Panc1 (cell line): ENCODE measurements at regions not wholly inside any gene's neighbourhood (a gene's known extent, or its start where the extent isn't known, plus 50 kb on each side); places are given as distances from the start of the nearest gene placed in this dataset.
"Not testable (repeated sequence)": the region's sequence is repeated elsewhere in the genome, so short reads cannot be mapped to it uniquely, and the experiment has no call there.

Source experiments
- CTCF ChIP-seq: fragments of 450-650 bp; IDR thresholded peaks from 2 replicates; pipeline ENCODE4 v1.5.1; 2017; ENCODE audit warnings: mild to moderate bottlenecking
- POLR2AphosphoS5 ChIP-seq: IDR thresholded peaks from 2 replicates; pipeline ENCODE4 v1.6.1; 2012; ENCODE audit warnings: mild to moderate bottlenecking, low read depth, low read length, moderate library complexity
- REST ChIP-seq, 2 experiments: IDR thresholded peaks; 2 replicates each; pipeline ENCODE4 v1.6.1; 2011 to 2012; ENCODE audit warnings: low read depth in 2 of 2, control low read depth in 1 of 2, low read length in 1 of 2, mild to moderate bottlenecking in 1 of 2, moderate library complexity in 1 of 2; ENCODE audit not compliant: insufficient read depth in 1 of 2
- SIN3A ChIP-seq: IDR thresholded peaks from 2 replicates; pipeline ENCODE4 v1.6.1; 2012; ENCODE audit warnings: low read depth, mild to moderate bottlenecking, low read length, moderate library complexity, borderline replicate concordance; ENCODE audit not compliant: insufficient read depth

GRCh38 chr4:179726491-179726890, 2284.3 kb upstream of the AGA start:
- not testable (repeated sequence) for TF ChIP-seq POLR2AphosphoS5; CTCF; REST (IDR thresholded peaks at IDR 0.05; ENCODE audit: insufficient read depth in 1 of 2, low read depth in 2 of 2, low read length in 1 of 2); SIN3A
